HG03108 (cell line): ENCODE measurements at regions not wholly inside any gene's neighbourhood (a gene's known extent, or its start where the extent isn't known, plus 50 kb on each side); places are given as distances from the start of the nearest gene placed in this dataset.
"Not testable (repeated sequence)": the region's sequence is repeated elsewhere in the genome, so short reads cannot be mapped to it uniquely, and the experiment has no call there.

Source experiments
- ATAC-seq: cut with Tn5 transposase; IDR thresholded peaks from one replicate; pipeline ENCODE4 v1.9.1; 2021; ENCODE audit warnings: moderate library complexity; ENCODE audit not compliant: unreplicated experiment

DNA sequence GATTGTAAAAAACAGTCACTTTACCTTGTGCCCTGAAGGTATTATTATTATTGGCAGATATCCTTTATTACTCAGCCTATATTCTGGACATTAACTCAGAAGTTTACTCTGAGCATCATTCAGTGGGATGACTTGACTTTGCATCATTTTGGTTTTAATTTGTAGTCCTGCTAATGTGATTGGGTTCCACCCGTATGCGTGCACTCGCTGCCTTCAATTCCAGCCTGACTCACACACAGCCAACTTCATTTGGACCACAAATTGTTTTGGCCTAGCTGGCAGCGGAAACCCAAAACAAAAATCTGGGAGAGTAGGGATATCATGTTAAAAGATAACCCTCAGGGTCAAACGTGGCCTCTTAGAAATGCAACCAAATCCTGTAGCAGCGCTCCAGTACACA lies 704.4 kb upstream of the SLC35B3 start:
- ATAC-seq, result no peak

DNA sequence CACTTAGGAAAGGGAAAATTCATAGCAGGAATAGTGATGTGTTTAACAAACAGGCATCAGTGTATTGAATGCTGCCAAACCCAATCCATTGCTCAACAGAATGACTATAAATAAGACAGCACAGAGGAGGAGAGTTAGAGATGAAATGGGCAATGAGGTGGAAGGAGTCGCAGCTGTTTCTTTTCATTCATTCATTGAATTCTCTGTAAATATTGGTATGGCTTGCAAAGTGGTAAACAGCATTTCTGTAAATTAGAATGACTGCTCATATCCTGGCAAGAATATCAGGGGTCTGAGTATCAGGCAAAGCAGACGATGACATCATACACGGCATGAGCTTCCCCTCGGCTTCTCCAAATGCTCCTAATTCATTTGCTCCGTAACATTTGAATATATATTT lies 703.6 kb upstream of the SLC35B3 start:
- no peak for ATAC-seq

DNA sequence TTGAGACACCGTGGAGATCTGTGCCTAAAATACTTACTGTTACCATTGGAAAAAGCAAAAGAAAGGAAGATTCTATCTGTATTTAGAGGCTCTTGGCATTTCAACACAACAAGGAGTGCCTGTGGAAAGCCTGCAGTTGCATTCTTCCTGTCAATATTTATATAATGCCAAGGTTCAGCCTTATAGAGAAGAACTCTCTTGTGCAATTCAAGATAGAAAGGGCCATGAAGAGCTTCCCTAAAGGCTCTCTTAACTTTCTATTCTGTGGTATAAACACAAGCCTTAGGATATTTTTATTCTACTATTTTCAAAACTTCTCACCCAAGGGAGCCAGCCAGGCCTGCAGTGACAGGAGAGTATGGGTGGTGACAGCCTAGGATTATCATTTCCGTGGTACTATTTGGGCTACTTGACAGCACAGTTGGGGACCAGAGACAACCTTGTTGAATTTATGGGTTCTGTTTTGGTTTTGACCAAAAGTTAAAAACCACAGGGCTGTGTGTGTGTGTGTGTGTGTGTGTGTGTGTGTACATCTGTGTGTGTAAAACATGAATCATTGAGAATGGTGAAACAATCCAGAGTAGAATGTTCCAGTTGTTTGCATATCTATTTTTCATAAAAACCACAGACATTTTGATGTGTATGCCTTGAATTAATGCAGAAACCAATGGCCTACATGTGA lies 700.9 kb upstream of the SLC35B3 start:
- ATAC-seq, result no peak

DNA sequence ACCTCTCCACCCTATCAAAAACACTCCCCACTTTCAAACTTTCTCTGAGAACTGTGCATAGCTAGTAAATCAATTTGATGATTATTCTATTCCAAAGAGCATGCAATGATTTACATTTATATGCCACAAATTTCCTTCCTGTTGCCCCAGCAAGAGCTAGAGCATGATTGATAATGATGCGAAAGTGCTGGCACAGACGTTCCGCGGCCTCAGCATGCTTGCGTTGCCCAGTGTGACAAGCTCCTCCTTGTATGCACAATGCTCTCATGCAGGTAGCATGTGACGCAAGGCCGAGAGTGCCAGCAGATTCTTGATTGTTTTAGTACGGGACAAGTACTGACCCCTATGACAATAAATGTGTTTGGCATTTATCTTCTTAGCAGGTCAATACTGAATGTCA lies 696.3 kb upstream of the SLC35B3 start:
- no peak for ATAC-seq

DNA sequence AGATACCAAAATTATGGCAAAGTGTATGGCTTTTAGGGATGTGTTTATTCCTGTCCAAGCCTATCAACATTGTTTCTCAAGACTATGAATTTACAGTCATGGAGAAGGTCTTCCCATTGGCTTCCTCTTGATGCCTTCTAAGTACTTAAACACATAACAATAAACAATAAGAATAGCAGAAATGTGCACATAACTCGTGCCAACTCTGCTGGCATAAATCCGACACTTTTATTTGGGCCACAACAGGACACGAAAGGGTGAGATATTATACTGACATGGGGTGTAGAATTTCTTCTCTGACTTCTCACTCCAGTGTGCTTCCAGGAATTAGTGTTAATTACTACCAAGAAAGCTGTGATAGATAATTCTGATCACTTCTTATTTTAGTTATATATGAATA lies 695.9 kb upstream of the SLC35B3 start:
- ATAC-seq, result no peak

DNA sequence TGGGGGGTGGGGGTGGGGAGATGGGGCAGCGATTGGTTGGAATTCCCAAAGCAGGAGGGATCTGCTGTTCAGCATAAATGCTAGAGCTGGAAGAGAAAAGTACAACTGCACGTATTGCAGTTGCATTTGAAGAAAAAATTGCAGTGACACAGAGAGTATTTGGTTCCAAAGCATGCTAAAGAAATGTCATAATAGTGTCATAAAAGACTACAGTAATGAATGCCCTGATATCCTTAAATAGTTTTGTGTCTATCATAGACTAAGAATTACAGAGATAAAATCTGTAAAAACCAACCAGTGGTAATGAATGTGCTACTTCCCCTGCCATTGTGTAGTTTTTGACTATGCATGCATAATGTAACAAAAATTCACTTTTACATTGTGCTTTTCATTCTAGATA lies 693.6 kb upstream of the SLC35B3 start:
- ATAC-seq, result no peak

DNA sequence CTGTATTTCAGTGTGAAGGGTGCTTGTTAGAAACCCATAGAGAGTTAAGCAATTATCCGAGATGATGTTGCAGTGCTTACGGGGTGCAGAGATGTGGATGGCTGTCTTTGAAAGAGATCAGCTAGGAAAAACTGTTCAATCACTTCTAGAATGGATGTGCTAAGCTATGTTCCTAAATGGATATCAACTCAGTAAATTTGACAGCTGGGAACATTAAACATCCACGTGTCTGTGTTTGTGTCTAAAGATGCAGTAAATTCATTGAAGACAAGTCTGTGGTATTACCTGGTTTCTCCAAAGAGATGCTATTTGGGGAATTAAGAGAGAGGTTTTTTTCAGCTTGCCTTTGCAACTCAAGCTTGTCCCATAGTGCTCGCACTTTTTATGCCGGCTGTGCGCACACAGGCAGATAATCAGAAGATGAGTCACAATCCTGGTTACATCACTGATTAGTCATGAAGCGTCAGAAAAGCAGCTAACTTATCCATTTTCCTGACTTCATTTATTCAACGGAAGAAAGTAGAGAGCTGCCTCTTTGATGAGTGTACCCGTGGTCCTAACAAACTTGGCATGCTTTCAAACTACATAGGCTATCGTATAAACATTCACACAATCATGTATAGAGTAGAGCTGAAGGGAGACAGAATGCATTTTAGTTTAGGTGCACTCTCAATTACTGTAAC lies 691.7 kb upstream of the SLC35B3 start:
- no peak for ATAC-seq

DNA sequence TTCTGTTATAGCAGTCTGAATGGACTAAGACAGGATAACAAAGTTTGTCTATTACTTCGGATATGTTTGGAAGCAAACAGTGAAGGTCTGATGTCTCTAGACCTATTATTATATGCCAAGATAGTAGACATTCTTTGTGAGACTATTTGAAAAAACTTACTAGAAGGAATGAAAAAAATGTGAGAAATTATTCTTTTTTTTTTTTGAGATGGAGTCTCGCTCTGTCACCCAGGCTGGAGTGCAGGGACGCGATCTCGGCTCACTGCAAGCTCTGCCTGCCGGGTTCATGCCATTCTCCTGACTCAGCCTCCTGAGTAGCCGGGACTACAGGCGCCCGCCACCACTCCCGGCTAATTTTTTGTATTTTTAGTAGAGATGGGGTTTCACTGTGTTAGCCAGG lies 690.7 kb upstream of the SLC35B3 start:
- not testable (repeated sequence) for ATAC-seq

DNA sequence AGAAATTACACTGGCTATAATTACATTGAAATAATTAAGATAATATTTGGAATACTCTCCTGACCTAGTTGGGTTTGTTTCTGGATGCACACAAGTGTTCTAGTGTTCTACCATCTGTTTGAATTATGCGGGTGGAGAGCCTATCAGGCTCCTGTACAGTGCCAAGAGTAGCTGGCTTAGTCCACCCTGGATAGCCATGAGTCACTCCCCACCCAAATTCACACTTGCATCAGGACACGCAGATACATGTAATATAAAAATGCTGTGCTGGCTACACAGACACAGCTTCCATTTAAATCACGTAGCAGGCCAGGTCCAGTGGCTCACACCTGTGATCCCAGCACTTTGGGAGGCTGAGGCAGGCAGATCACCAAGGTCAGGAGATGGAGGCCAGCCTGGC lies 686.2 kb upstream of the SLC35B3 start:
- ATAC-seq, result no peak

DNA sequence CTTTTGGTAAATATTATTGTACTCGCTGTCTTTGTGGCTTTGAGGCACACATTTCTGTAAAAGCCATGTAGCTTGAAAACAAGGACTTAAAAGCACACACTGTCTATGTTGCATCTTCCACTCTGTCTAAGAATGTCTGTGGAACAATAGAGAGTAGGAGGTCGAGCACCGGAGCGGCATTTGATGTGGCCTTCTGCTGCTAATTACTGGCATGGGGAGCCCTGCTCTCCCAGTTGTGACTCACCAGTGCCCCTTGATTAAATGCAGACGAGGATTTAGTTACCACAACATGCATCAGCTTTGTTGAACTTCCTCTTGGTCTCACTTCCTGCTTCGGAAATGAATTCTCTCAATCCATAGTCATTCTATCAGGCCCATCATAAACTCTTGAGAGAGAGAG lies 680.7 kb upstream of the SLC35B3 start:
- ATAC-seq, result no peak

DNA sequence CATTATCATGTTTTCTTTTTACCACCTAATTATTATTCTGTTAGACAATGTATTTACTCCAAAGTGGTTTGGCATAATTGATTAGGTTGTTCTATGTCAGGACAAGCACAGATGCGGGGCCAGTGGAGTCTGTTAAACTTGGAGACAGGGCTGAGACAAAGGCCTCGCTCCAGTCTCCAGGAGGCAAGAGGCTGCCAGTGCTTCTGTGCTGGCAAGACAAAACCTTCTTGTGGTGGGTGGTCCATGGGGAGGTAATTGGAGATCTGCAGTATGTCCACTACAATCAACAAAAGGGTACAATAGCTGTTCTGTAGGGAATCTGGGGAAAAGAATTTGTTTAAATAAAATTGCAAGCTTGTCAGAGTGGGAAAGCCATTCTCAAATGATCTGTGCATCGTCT lies 677.2 kb upstream of the SLC35B3 start:
- ATAC-seq, result no peak

DNA sequence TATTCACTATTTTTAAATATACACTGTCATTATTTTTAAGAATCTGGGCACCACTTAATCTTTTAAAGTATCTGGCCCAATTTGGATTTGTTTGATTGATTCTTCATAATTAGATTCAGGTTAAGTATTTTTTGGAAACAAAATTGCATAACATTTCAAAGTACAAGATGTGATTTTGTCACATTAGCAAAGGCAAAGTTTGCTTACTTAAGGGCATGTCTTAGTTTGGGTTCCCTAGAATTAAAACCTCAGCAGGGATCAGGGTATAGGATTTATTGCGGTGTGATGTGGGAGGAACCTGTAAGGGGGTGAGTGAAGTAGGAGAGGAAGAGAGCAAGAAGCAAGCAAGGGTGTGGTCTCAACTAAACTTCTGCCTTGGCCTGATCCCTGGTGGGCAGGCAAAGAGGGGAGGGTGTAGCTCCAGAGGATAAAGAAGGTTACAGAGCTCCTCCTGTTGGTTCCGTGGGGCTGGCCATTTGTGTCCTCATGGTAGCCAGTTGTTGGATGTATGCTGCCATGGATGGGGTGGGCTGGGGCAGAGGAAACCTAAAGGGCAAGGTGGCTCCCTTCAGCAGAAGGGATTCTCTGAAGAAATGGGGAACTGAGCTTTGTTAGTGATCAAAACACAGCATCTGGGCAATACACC lies 668.7 kb upstream of the SLC35B3 start:
- no peak for ATAC-seq

DNA sequence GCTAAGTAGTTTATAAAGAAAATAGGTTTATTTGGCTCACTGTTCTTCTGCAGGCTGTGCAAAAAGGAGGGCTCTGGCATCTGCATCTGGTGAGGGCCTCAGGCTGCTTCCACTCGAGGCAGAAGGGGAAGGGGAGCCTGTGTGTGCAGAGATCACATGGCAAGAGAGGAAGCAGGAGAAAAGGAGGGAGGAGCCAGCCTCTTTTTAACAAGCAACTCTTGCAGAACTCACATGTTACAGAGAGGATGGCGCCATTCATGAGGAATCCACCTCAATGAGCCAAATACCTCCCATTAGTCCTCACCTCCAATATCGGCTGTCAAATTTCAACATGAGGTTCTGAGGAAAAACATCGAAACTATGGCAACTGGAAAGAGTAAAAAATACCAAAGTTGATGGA lies 666.6 kb upstream of the SLC35B3 start:
- no peak for ATAC-seq

DNA sequence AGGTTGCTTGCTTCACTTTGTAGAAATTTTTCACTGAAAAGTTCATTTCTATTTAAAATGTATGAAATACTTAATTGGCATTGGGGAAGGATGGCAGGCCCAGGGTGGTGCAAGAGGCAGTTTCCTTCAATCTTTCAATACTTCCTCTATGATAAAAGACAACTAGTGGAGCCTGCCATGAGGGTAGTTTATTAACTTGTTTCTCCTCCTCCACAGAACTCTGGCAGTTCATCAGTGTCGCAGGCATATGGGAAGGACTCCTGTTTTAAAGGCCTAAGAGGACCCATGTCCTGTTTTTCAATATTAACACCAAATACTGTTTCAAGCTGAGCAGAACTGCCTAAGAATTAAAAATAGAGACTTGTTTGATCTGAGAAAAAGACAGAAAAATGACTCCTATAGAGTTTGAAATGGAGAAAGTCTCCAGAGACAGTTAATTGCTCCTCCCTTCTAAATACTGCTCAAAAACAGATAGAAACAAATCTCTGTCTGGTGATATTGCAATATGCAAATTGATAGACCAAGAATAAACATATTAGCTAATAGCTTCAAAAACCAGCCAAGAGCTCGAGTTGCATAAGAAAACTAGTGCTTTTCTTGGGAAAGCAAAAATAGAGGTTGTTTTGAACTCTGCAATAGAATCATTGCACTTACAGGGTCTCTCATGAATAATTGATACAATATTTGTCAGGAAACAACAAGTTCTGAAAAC lies 665.7 kb upstream of the SLC35B3 start:
- ATAC-seq, result no peak

DNA sequence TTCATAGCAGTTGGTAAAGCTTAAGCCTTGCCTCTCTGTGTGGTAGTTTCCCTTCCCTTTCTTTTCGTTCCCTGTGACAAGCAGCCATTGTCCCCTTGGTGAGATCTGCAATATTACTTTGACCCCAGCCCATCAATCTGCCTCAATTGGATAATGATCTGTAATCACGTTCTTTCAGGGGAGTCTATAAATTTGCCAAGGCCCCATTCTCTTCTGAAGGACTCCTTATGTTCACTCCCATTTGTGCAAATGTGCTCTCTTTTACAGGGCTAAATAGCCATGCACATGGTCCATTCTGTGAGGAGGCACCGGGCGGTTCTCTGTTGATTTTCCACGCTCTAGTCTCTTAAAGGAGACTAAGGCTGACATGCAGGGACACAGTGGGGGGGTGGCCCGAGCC lies 660.4 kb upstream of the SLC35B3 start:
- no peak for ATAC-seq

DNA sequence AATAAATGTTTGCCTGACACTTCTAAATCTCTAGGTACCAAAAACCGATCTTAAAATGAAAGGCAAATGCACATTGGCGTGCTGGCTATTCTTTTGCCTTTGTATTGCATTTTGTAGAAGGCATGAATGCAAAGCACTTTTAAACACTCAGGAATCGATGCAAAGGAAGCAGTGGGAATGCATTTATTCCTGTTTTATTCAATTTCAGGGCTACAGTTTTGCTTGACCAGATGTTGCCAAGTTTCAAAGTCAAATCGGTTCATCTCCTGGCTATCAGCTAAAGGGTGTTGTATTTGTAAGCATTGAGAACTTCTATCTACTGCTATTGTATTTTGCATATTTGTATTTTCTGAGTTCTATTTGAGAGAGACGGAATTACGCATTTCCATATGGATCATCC lies 659.8 kb upstream of the SLC35B3 start:
- no peak for ATAC-seq

DNA sequence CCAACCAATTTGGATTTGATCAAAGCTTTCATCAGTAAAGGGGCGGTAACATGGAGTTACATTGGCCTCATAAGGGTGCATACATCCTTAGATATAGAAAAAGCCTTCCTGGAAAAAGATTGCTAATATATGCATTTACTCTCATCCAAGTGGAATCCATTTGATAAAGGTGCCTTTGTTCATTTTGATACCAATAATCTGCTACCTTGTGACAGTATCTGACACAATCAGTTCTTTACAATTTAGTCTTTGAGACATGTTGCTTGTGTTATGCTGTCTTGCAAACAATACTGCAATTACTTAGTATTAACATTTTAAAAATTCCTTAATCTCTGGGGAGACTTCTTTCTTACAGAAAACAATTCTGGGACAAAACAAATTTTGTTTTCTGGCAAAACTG lies 654.4 kb upstream of the SLC35B3 start:
- ATAC-seq, result no peak

DNA sequence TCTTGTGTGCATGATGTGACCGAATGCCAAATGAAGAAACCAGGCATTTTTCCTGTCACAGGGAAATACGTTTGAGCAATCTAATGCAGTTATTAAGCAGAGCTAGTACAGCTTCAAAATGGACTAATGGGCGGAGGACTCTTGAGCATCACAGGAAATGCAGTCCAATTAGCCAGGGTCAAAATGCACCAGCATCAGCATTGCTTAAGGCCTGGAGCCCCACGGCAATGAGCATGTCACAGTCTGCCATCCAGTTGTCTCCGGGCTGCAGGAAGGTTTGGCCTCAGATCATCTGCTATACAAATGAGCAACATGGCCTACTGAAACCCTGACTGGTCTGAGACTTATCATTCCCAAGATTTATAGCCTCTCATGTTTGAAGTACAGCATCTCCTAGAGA lies 652.1 kb upstream of the SLC35B3 start:
- ATAC-seq, result no peak

DNA sequence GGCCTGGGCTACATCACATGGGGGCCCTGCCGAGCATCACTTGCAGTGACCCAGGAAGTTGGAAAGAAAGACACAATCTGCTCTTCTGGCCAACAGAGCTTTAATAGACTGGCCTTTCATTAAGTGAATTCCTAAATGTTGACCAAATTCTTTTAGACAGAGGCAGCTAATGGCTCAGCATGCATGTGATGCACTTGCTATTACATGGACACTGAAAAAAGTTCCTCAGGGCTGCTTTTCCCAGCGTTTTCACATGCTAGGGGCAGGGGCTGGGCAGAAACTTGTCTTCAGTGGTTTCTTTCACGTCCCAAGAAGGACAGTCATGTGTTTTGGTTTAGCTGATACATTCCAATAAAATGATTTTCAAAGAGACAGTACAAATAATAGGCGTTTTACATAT lies 651.0 kb upstream of the SLC35B3 start:
- ATAC-seq, result no peak

DNA sequence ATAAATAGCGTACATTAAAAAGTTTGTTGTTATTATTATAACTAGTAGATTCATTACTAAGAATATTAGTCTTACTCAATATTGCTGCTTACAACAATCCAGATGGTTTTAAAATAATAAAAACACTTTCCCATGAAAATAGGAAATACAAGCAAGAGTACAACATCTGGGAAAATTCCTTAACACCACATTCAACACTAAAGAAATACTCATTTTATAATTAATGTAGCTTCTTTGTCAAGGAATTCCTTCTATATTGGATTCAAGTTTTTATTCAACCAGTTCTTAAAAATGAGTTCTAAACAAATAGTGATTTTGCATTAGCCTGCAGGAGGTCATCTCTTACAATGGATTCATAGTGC lies 650.3 kb upstream of the SLC35B3 start:
- no peak for ATAC-seq

DNA sequence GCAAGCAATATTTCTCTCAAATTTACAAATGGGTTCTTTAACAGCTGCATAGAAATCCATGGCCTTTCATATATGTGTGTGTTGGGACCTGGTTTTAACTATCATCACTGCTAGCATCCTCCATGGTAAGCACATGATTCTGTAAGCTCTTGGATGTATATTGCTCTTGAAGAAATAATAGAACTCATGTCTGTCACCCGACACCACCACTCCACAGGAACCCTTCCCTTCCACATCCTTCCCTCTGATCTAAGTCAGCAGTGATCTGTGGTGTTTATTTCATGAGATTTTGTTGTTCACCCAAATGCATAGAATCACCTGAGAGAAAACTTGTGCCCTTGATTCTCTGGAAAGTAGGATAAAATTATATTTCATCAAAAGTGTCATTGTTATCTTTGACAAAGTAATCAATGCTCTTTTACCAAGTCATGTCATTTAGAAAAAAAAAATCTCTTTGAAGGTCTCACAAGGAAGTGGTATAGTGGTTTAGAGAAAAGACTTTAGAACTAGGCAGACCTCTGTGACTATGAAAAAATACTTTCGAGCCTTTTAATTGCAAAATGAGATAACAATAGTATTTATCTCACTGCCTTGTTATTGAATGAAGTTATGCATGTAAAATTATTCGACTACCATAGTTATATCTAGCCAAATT lies 649.8 kb upstream of the SLC35B3 start:
- ATAC-seq, result no peak
